T-cell (primary cell): ENCODE measurements at regions not wholly inside any gene's neighbourhood (a gene's known extent, or its start where the extent isn't known, plus 50 kb on each side); places are given as distances from the start of the nearest gene placed in this dataset.
A peak's percentile ranks its signal among the peaks of the same experiment; 100 is the strongest.

Experiments used
- ATAC-seq, 4 experiments: fragments of 200-7000 bp in 3 of 4; fragments of 150-1000 bp in 1 of 4; cut with Tn5 transposase; replicated peaks in 1 of 4; 1 replicate in 3 of 4; 2 replicates in 1 of 4; pipeline ENCODE4 v1.10.0; 2021; ENCODE audit warnings: moderate library complexity in 3 of 4, mild to moderate bottlenecking in 2 of 4, moderate number of reproducible peaks in 1 of 4
- CTCF ChIA-PET, 2 donors: fragments of 300-600 bp; sonication (Branson Sonifier 250); formaldehyde crosslinking; loops; one replicate each; lab custom pipeline; 2022; ENCODE audit warnings: antibody characterized with exemption in 2 of 2; lab: Charles Lee
- POLR2A ChIA-PET, 2 donors: fragments of 300-600 bp; sonication (Branson Sonifier 250); formaldehyde crosslinking; loops; one replicate each; lab custom pipeline; 2022; ENCODE audit warnings: antibody characterized with exemption in 2 of 2; lab: Charles Lee
- DNase-seq, 35 experiments: peaks; one replicate each; pipeline versions ENCODE4 v3.0.0 to v3.0.0-alpha.2; 2013 to 2023
- H3K27ac ChIP-seq: one replicate; pipeline ENCODE4 v1.5.1; 2013; ENCODE audit warnings: low read length
- H3K27me3 ChIP-seq, 2 experiments: replicated peaks in 1 of 2; 1 replicate in 1 of 2; 2 replicates in 1 of 2; pipeline versions ENCODE4 v1.6.1 to v1.7.0; 2013; ENCODE audit warnings: low read length in 1 of 2, mixed read lengths in 1 of 2; ENCODE audit not compliant: control insufficient read depth in 2 of 2, insufficient read depth in 2 of 2; ENCODE audit errors: extremely low read depth in 1 of 2
- H3K36me3 ChIP-seq, 2 donors: 1 replicate in 1 of 2; 2 replicates in 1 of 2; pipeline versions ENCODE4 v1.6.1 to v1.7.0; 2013; ENCODE audit warnings: low read length in 1 of 2; ENCODE audit not compliant: control insufficient read depth in 2 of 2, insufficient read depth in 1 of 2; ENCODE audit errors: extremely low read depth in 1 of 2
- H3K4me1 ChIP-seq, 2 experiments: 1 replicate in 1 of 2; 2 replicates in 1 of 2; pipeline versions ENCODE4 v1.6.1 to v1.7.0; 2013; ENCODE audit warnings: low read length in 2 of 2, mixed read lengths in 1 of 2; ENCODE audit not compliant: insufficient read depth in 2 of 2, control insufficient read depth in 1 of 2; ENCODE audit errors: extremely low read depth in 1 of 2
- H3K4me3 ChIP-seq, 2 donors: 1 replicate in 1 of 2; 2 replicates in 1 of 2; pipeline versions ENCODE4 v1.5.1 to v1.7.0; 2013; ENCODE audit warnings: mild to moderate bottlenecking in 2 of 2, low read length in 1 of 2, moderate library complexity in 1 of 2; ENCODE audit not compliant: control insufficient read depth in 1 of 2; ENCODE audit errors: extremely low read depth in 1 of 2
- H3K9me3 ChIP-seq: 2 replicates; pipeline ENCODE4 v1.7.0; 2013
- H3K27ac Mint-ChIP-seq, 2 donors: one replicate each; pipeline ENCODE4 v1.8.0; 2020 to 2021; ENCODE audit warnings: mild to moderate bottlenecking in 2 of 2, mixed read lengths in 2 of 2
- H3K27me3 Mint-ChIP-seq, 2 donors: one replicate each; pipeline ENCODE4 v1.8.0; 2021 to 2022; ENCODE audit warnings: mixed read lengths in 2 of 2
- H3K36me3 Mint-ChIP-seq: one replicate; pipeline ENCODE4 v1.8.0; 2021; ENCODE audit warnings: mixed read lengths
- H3K4me1 Mint-ChIP-seq, 3 donors: one replicate each; pipeline ENCODE4 v1.8.0; 2020 to 2022; ENCODE audit warnings: mixed read lengths in 3 of 3, mild to moderate bottlenecking in 1 of 3
- H3K4me3 Mint-ChIP-seq, 3 donors: one replicate each; pipeline ENCODE4 v1.8.0; 2020 to 2022; ENCODE audit warnings: mild to moderate bottlenecking in 3 of 3, mixed read lengths in 3 of 3, moderate library complexity in 3 of 3
- H3K9me3 Mint-ChIP-seq, 3 donors: one replicate each; pipeline ENCODE4 v1.8.0; 2020 to 2022; ENCODE audit warnings: mixed read lengths in 3 of 3
- WGBS: methylation state at CpG from one replicate; pipeline ENCODE4 v1.1.5; 2013; ENCODE audit warnings: missing lambda C conversion rate; ENCODE audit not compliant: insufficient coverage; 5-methylcytosine and 5-hydroxymethylcytosine counted together

DNA sequence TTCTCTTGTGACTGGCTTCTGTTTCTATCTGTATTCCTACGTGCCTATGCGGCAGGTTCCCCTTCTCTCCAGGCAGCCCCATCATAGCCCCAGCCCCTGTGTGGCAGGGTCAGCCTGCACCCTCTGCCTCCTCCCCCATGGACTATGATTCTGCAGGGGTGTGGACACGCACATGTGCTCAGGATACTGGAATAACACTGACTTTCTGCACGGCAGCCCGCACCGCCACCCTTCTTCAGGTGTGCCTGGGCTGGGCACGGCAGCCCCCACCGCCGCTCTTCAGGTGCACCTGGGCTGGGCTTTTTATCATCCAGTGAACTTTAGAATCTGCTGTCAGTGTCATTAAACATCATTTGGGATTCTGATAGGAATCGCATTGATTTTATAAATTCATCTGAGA, 202.6 kb upstream of the PPP2R2D start:
- CTCF ChIA-PET: no interaction called here
- H3K4me3 ChIP-seq: no peak overlapping the region
- no peaks in the 10 kb centered on the region for H3K36me3 ChIP-seq
- no peak overlapping the region for H3K27ac ChIP-seq
- Mint-ChIP-seq H3K27ac (no peak overlapping the region), H3K36me3 (no peaks in the 10 kb centered on the region), H3K27me3 (peaks cover 7 to 14% of the 10 kb centered on the region in 2 donors), H3K4me1 (no peaks in the 10 kb centered on the region), H3K4me3 (no peak overlapping the region), H3K9me3 (no peaks in the 10 kb centered on the region)
- POLR2A ChIA-PET: no interaction called here
- H3K9me3 ChIP-seq: no peaks in the 10 kb centered on the region
- H3K4me1 ChIP-seq: no peaks in the 10 kb centered on the region
- DNase-seq: peak in 1 of 35 experiments; percentile 10
- WGBS: 89% methylated on average over 7 of the region's 10 CpGs
- peaks cover 0 to 30% of the 10 kb centered on the region in 2 experiments for H3K27me3 ChIP-seq
- no peak for ATAC-seq

- Histone ChIP-seq H3K36me3 (no peaks in the 10 kb centered on the region), H3K4me1 (no peaks in the 10 kb centered on the region), H3K27ac (no peak overlapping the region), H3K4me3 (no peak overlapping the region), H3K27me3 (peaks cover 0 to 31% of the 10 kb centered on the region in 2 experiments), H3K9me3 (no peaks in the 10 kb centered on the region)
- 92% methylated on average over 9 of the region's 12 CpGs for WGBS
- Mint-ChIP-seq H3K4me1 (no peaks in the 10 kb centered on the region), H3K4me3 (no peak overlapping the region), H3K27ac (no peak overlapping the region), H3K9me3 (no peaks in the 10 kb centered on the region), H3K27me3 (peaks cover 6 to 11% of the 10 kb centered on the region in 2 donors), H3K36me3 (no peaks in the 10 kb centered on the region)
- POLR2A ChIA-PET: no interaction called here
- DNase-seq: peak in 1 of 35 experiments; percentile 14
- ATAC-seq: no peak
- CTCF ChIA-PET: no interaction called here
Measured at GRCh38 chr10:131698986-131699385, 201.8 kb upstream of the PPP2R2D start.

DNA sequence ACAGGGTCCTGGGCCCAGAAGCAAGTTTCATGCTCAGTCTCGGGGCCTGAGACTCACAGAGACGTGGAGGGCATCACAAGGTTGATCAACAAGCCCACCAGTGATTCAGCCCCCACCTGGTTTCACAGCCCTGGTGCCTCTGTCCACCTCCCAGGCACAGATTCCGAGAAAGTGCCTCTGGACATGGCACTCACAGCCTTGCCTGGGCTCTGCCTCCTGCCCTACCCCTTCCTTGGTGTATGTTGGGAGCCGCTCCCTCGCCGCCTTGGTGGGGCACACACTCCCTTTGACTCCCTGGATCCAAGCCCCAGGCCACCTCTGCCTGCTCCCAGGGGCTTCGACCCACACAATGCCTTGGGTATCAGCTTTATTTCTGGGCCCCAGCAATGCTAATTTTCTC, 200.8 kb upstream of the PPP2R2D start:
- POLR2A ChIA-PET: no interaction called here
- CTCF ChIA-PET: no interaction called here
- no peaks in the 10 kb centered on the region for H3K36me3 ChIP-seq
- no peaks in the 10 kb centered on the region for H3K36me3 Mint-ChIP-seq
- no peak overlapping the region for H3K27ac Mint-ChIP-seq
- H3K9me3 ChIP-seq: no peaks in the 10 kb centered on the region
- H3K27me3 ChIP-seq: peaks cover 0 to 28% of the 10 kb centered on the region in 2 experiments
- H3K4me3 Mint-ChIP-seq: no peak overlapping the region
- 48% methylated on average over 4 of the region's 7 CpGs for WGBS
- no peak overlapping the region for H3K4me3 ChIP-seq
- H3K9me3 Mint-ChIP-seq: no peaks in the 10 kb centered on the region
- H3K4me1 Mint-ChIP-seq: no peaks in the 10 kb centered on the region
- DNase-seq: no peak
- ATAC-seq: no peak
- H3K4me1 ChIP-seq: no peaks in the 10 kb centered on the region
- no peak overlapping the region for H3K27ac ChIP-seq
- peaks cover 5 to 11% of the 10 kb centered on the region in 2 donors for H3K27me3 Mint-ChIP-seq

DNA sequence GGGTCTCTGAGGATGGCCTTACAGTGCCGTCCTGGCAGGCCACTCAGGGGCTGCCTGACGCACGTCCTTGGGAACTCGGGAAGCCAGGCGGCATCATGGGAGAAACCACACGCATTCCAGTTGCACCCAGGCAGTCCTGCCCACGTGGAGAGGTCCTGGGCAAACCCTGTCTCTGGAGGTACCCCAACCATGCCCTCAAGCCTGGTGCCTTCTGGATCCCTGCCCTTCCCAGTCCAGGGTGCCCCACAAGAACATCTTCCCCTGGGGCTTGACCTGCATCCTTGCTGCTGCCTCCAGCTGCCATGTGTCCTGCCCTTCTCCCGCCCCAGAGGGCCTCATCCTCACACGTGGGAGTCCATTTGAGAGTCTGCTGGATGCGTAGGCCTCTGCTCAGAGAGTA, 200.3 kb upstream of the PPP2R2D start:
- Histone ChIP-seq H3K4me1 (no peaks in the 10 kb centered on the region), H3K36me3 (no peaks in the 10 kb centered on the region), H3K27me3 (peaks cover 0 to 28% of the 10 kb centered on the region in 2 experiments), H3K27ac (no peak overlapping the region), H3K4me3 (no peak overlapping the region), H3K9me3 (no peaks in the 10 kb centered on the region)
- DNase-seq: peak in 1 of 35 experiments; percentile 21
- H3K27ac Mint-ChIP-seq: no peak overlapping the region
- no peak for ATAC-seq
- no peak overlapping the region for H3K4me3 Mint-ChIP-seq
- ChIA-PET POLR2A (no interaction called here), CTCF (no interaction called here)
- H3K27me3 Mint-ChIP-seq: peaks cover 5 to 8% of the 10 kb centered on the region in 2 donors
- H3K4me1 Mint-ChIP-seq: no peaks in the 10 kb centered on the region
- no peaks in the 10 kb centered on the region for H3K9me3 Mint-ChIP-seq
- 73% methylated on average over 8 of the region's 10 CpGs for WGBS
- H3K36me3 Mint-ChIP-seq: no peaks in the 10 kb centered on the region

- H3K4me1 ChIP-seq: no peaks in the 10 kb centered on the region
- Mint-ChIP-seq H3K27me3 (peaks cover 5 to 8% of the 10 kb centered on the region in 2 donors), H3K9me3 (peaks cover 0 to under 1% (median 0%) of the 10 kb centered on the region in 3 donors), H3K4me1 (no peaks in the 10 kb centered on the region), H3K36me3 (no peaks in the 10 kb centered on the region), H3K4me3 (no peak overlapping the region), H3K27ac (no peak overlapping the region)
- CTCF ChIA-PET: no interaction called here
- H3K27me3 ChIP-seq: peaks cover 0 to 28% of the 10 kb centered on the region in 2 experiments
- POLR2A ChIA-PET: no interaction called here
- no peak overlapping the region for H3K27ac ChIP-seq
- H3K9me3 ChIP-seq: no peaks in the 10 kb centered on the region
- no peak for ATAC-seq
- H3K36me3 ChIP-seq: no peaks in the 10 kb centered on the region
- WGBS: 83% methylated on average over 5 of the region's 15 CpGs
- no peak overlapping the region for H3K4me3 ChIP-seq
- DNase-seq: peak in 1 of 35 experiments; percentile 7
Measured at GRCh38 chr10:131701131-131701947, 199.5 kb upstream of the PPP2R2D start.

GRCh38 chr10:131702531-131703356, 198.1 kb upstream of the PPP2R2D start:
- Histone ChIP-seq H3K27me3 (peaks cover 0 to 28% of the 10 kb centered on the region in 2 experiments), H3K36me3 (no peaks in the 10 kb centered on the region), H3K4me3 (no peak overlapping the region), H3K27ac (no peak overlapping the region), H3K4me1 (no peaks in the 10 kb centered on the region), H3K9me3 (no peaks in the 10 kb centered on the region)
- no peak overlapping the region for H3K4me3 Mint-ChIP-seq
- ATAC-seq (no peak), DNase-seq (peak in 1 of 35 experiments; percentile 15)
- peaks cover 0 to 10% (median 6%) of the 10 kb centered on the region in 3 donors for H3K9me3 Mint-ChIP-seq
- H3K27me3 Mint-ChIP-seq: peaks cover 5 to 8% of the 10 kb centered on the region in 2 donors
- 59% methylated on average over 15 of the region's 23 CpGs for WGBS
- no peak overlapping the region for H3K27ac Mint-ChIP-seq
- CTCF ChIA-PET: no interaction called here
- H3K36me3 Mint-ChIP-seq: no peaks in the 10 kb centered on the region
- H3K4me1 Mint-ChIP-seq: no peaks in the 10 kb centered on the region
- POLR2A ChIA-PET: no interaction called here
